ENCODE measurements at regions not wholly inside any gene's neighbourhood (a gene's known extent, or its start where the extent isn't known, plus 50 kb on each side); places are given as distances from the start of the nearest gene placed in this dataset.

GRCh38 chr7:115227473-115228235 is 305.8 kb downstream of the MDFIC start:
- no peak overlapping the region for H2BK15ac ChIP-seq (ENCODE audit: low read length)
- H3K4me3 ChIP-seq (ENCODE audit: extremely low read depth in 1 of 4, insufficient read depth in 2 of 4, low read depth in 3 of 4, low read length in 4 of 4), result no peak overlapping the region
- no peak overlapping the region for H3K56ac ChIP-seq (replicated peaks; ENCODE audit: insufficient read length, low read depth, low read length)
- DNase-seq (ENCODE audit: low read depth in 1 of 2, low spot score in 2 of 2) (no peak), FAIRE-seq (no peak)
- H2BK120ac ChIP-seq (replicated peaks; ENCODE audit: low read depth, low read length), result no peak overlapping the region
- no peak overlapping the region for H2BK5ac ChIP-seq (ENCODE audit: low read depth, low read length)
- H4K5ac ChIP-seq (ENCODE audit: insufficient read length, low read depth, low read length), result no peak overlapping the region
- H2BK12ac ChIP-seq (ENCODE audit: low read depth, low read length), result no peak overlapping the region
- H3K23me2 ChIP-seq (ENCODE audit: low read depth, low read length), result no peaks in the 10 kb centered on the region
- no peak overlapping the region for H4K8ac ChIP-seq (ENCODE audit: extremely low read depth, insufficient read depth, low read length)
- no peak overlapping the region for H3K4me2 ChIP-seq (ENCODE audit: insufficient read depth in 1 of 2, low read depth in 2 of 2, low read length in 2 of 2)
- ChIA-PET CTCF (ENCODE audit: partially characterized antibody) (interaction anchor here (1.6 kb wide), 1 partner anchor 362 kb away, joined by 3 read pairs; no protein-coding TSS in a partner anchor), POLR2A (ENCODE audit: partially characterized antibody) (no interaction called here)
- peaks cover 4 to 5% of the 10 kb centered on the region in 2 experiments for H4K20me1 ChIP-seq (replicated peaks in 1 of 2; ENCODE audit: control insufficient read depth in 1 of 2, insufficient read depth in 2 of 2, low read length in 2 of 2)
- no peak overlapping the region for H2AK5ac ChIP-seq (ENCODE audit: low read depth, low read length)
- no peaks in the 10 kb centered on the region for H3K79me1 ChIP-seq (ENCODE audit: low read depth, low read length)
- WGBS, 2 experiments (ENCODE audit: extremely low coverage in 1 of 2, insufficient coverage in 1 of 2, insufficient read length in 1 of 2, insufficient replicate concordance in 2 of 2, low coverage in 1 of 2, low lambda C conversion rate in 2 of 2, missing lambda C conversion rate in 1 of 2), result 84% methylated on average over 5 of the region's 5 CpGs; no CpG with 5 or more reads in 1 of the 2 experiments
- no peaks in the 10 kb centered on the region for H3K79me2 ChIP-seq (ENCODE audit: control insufficient read depth in 1 of 2, insufficient read depth in 2 of 2, low read length in 2 of 2)
- H3K27ac ChIP-seq (ENCODE audit: low read depth, low read length), result no peak overlapping the region
- peaks cover 41 to 78% (median 66%) of the 10 kb centered on the region in 4 experiments for H3K27me3 ChIP-seq (replicated peaks in 1 of 4; ENCODE audit: control insufficient read depth in 3 of 4, extremely low read depth in 1 of 4, insufficient read depth in 3 of 4, low read length in 3 of 4)
- TF ChIP-seq KDM5A (IDR thresholded peaks at IDR 0.05; ENCODE audit: low read length), result no peak
- TF ChIP-seq SP2 (IDR thresholded peaks at IDR 0.05; ENCODE audit: low read length), result no peak
- TF ChIP-seq CHD2 (IDR thresholded peaks at IDR 0.05; ENCODE audit: low read length), result no peak
- no peak for TF ChIP-seq SIX5 (IDR thresholded peaks at IDR 0.05; ENCODE audit: low read depth, low read length)
- no peak overlapping the region for H3K9ac ChIP-seq (replicated peaks in 1 of 4; ENCODE audit: extremely low read depth in 1 of 4, low read depth in 3 of 4, low read length in 3 of 4)
- H2BK20ac ChIP-seq (ENCODE audit: low read length), result no peak overlapping the region
- no peak overlapping the region for H3K14ac ChIP-seq (ENCODE audit: insufficient read length)
- no peak overlapping the region for H3K18ac ChIP-seq (ENCODE audit: extremely low read depth, low read length)
- no peak overlapping the region for H3K4ac ChIP-seq (replicated peaks; ENCODE audit: insufficient read length, low read depth, low read length)
- no peak overlapping the region for H2AFZ ChIP-seq (ENCODE audit: low read length)
- no peaks in the 10 kb centered on the region for H3K9me3 ChIP-seq (ENCODE audit: insufficient read depth in 2 of 2, low read depth in 1 of 2, low read length in 1 of 2)
- H4K91ac ChIP-seq (replicated peaks; ENCODE audit: insufficient read length, low read length), result no peak overlapping the region
- H3K23ac ChIP-seq (ENCODE audit: insufficient read length), result no peak overlapping the region
- no peaks in the 10 kb centered on the region for H3K36me3 ChIP-seq (ENCODE audit: control insufficient read depth in 2 of 4, insufficient read depth in 4 of 4, low read length in 3 of 4)
- peaks cover 3 to 8% (median 4%) of the 10 kb centered on the region in 4 experiments; a peak in 5 of 7 replicates for H3K4me1 ChIP-seq (replicated peaks in 1 of 4; ENCODE audit: control insufficient read depth in 3 of 4, insufficient read depth in 4 of 4, low read length in 3 of 4)
